HCT116 (cell line): ENCODE measurements at regions not wholly inside any gene's neighbourhood (a gene's known extent, or its start where the extent isn't known, plus 50 kb on each side); places are given as distances from the start of the nearest gene placed in this dataset.

Source experiments
- ATAC-seq: fragments of 200-7000 bp; cut with Tn5 transposase; 2 replicates; pipeline ENCODE4 v1.9.1; 2020; ENCODE audit warnings: mild to moderate bottlenecking, moderate library complexity
- BruUV-seq: library from RNA; stranded (reverse); fragments of 400-500 nt; replicated peaks from 2 replicates; lab custom pipeline; 2021; lab: Mats Ljungman, UMichigan
- CTCF ChIA-PET: fragments of 300-600 bp; sonication (Branson Sonifier 250); formaldehyde crosslinking; loops from one replicate; lab custom pipeline; 2021; ENCODE audit warnings: antibody characterized with exemption; lab: Charles Lee
- POLR2A ChIA-PET: fragments of 300-600, 350-600 bp; sonication (Branson Sonifier 250); formaldehyde crosslinking; loops from one replicate; lab custom pipeline; 2021; ENCODE audit warnings: antibody characterized with exemption; lab: Charles Lee
- RAD21 ChIA-PET, 2 experiments: fragments of 300-600 bp; sonication (Branson Sonifier 250); formaldehyde crosslinking; loops; one replicate each; lab custom pipeline; 2023; ENCODE audit warnings: low total read pairs in 2 of 2; ENCODE audit not compliant: uncharacterized antibody in 2 of 2, unreplicated experiment in 2 of 2, low non-redundant PET in 1 of 2; lab: Charles Lee
- DNase-seq: peaks from one replicate; pipeline ENCODE4 v3.0.0-alpha.2; 2010; ENCODE audit warnings: low read depth, low spot score
- H2AFZ ChIP-seq: fragments of 200-600 bp; shearing (Covaris generic), sonication (generic); 2 replicates; pipeline ENCODE4 v1.6.1; 2017; ENCODE audit warnings: low read depth, mixed run types, mixed read lengths, antibody characterized with exemption, low read length; ENCODE audit not compliant: poor library complexity, severe bottlenecking
- H3K27ac ChIP-seq: 2 replicates; pipeline ENCODE4 v1.5.1; 2012; ENCODE audit warnings: low read depth, low read length
- H3K27me3 ChIP-seq: fragments of 200-600 bp; sonication (generic); 2 replicates; pipeline ENCODE4 v1.6.1; 2016; ENCODE audit warnings: mixed run types, low read length, mixed read lengths; ENCODE audit not compliant: insufficient read depth
- H3K36me3 ChIP-seq, 2 experiments: fragments of 200-500 bp in 1 of 2; fragments of 200-600 bp in 1 of 2; sonication (Bioruptor generic) in 1 of 2; sonication (generic) in 1 of 2; 2 replicates each; pipeline versions ENCODE4 v1.5.1 to v1.6.1; 2014 to 2016; ENCODE audit warnings: low read length in 2 of 2, inconsistent platforms in 1 of 2, mixed read lengths in 1 of 2, mixed run types in 1 of 2; ENCODE audit not compliant: insufficient read depth in 2 of 2, control insufficient read depth in 1 of 2
- H3K4me1 ChIP-seq, 2 experiments: fragments of 200-600 bp in 1 of 2; sonication (generic) in 1 of 2; 2 replicates each; pipeline versions ENCODE4 v1.5.1 to v1.6.1; 2012 to 2017; ENCODE audit warnings: low read length in 2 of 2, inconsistent platforms in 1 of 2, mild to moderate bottlenecking in 1 of 2, mixed read lengths in 1 of 2, mixed run types in 1 of 2, moderate library complexity in 1 of 2; ENCODE audit not compliant: insufficient read depth in 2 of 2, control insufficient read depth in 1 of 2
- H3K4me2 ChIP-seq: fragments of 200-600 bp; sonication (generic); 2 replicates; pipeline ENCODE4 v1.6.1; 2017; ENCODE audit warnings: mixed run types, low read length, mixed read lengths
- H3K4me3 ChIP-seq, 2 experiments: fragments of 200-600 bp in 1 of 2; sonication (generic) in 1 of 2; replicated peaks in 1 of 2; 2 replicates each; pipeline ENCODE4 v1.5.1; 2011 to 2016; ENCODE audit warnings: low read length in 2 of 2, control low read depth in 1 of 2, low read depth in 1 of 2, mild to moderate bottlenecking in 1 of 2, mixed read lengths in 1 of 2, mixed run types in 1 of 2
- H3K79me2 ChIP-seq: fragments of 200-600 bp; sonication (generic); 2 replicates; pipeline ENCODE4 v1.6.1; 2017; ENCODE audit warnings: mild to moderate bottlenecking, mixed run types, low read length, moderate library complexity, mixed read lengths; ENCODE audit not compliant: insufficient read depth
- H3K9ac ChIP-seq: fragments of 200-600 bp; sonication (generic); 2 replicates; pipeline ENCODE4 v1.6.1; 2016; ENCODE audit warnings: low read length, mixed read lengths
- H3K9me2 ChIP-seq: fragments of 200-600 bp; sonication (generic), shearing (Covaris generic); 2 replicates; pipeline ENCODE4 v1.6.1; 2017; ENCODE audit warnings: mixed run types, mild to moderate bottlenecking, moderate library complexity; ENCODE audit not compliant: insufficient read depth
- H3K9me3 ChIP-seq, 2 experiments: fragments of 200-500 bp in 1 of 2; fragments of 200-600 bp in 1 of 2; sonication (Bioruptor generic) in 1 of 2; sonication (generic) in 1 of 2; 2 replicates each; pipeline ENCODE4 v1.6.1; 2014 to 2017; ENCODE audit warnings: low read length in 2 of 2, mixed read lengths in 2 of 2, inconsistent platforms in 1 of 2, low read depth in 1 of 2, mild to moderate bottlenecking in 1 of 2, mixed run types in 1 of 2, moderate library complexity in 1 of 2; ENCODE audit not compliant: control insufficient read depth in 1 of 2, insufficient read depth in 1 of 2
- H4K20me1 ChIP-seq: fragments of 200-600 bp; sonication (generic), shearing (Covaris generic); 2 replicates; pipeline ENCODE4 v1.6.1; 2017; ENCODE audit warnings: mixed run types, mild to moderate bottlenecking, moderate library complexity; ENCODE audit not compliant: insufficient read depth
- ATF3 ChIP-seq: IDR thresholded peaks from 2 replicates; pipeline ENCODE4 v1.6.1; 2012
- CBX3 ChIP-seq: IDR thresholded peaks from 2 replicates; pipeline ENCODE4 v1.6.1; 2012; ENCODE audit warnings: low read depth
- CEBPB ChIP-seq: IDR thresholded peaks from 2 replicates; pipeline ENCODE4 v1.6.1; 2012; ENCODE audit warnings: low read depth
- CTCF ChIP-seq, 3 experiments: fragments of 200-600 bp in 1 of 3; sonication (generic) in 1 of 3; IDR thresholded peaks in 2 of 3; conservative IDR thresholded peaks in 1 of 3; 2 replicates each; pipeline ENCODE4 v1.5.1; 2012 to 2017; ENCODE audit warnings: low read depth in 2 of 3, low read length in 2 of 3, antibody characterized with exemption in 1 of 3, borderline replicate concordance in 1 of 3, control low read depth in 1 of 3, mild to moderate bottlenecking in 1 of 3, mixed read lengths in 1 of 3, mixed run types in 1 of 3, moderate library complexity in 1 of 3; ENCODE audit not compliant: insufficient read depth in 1 of 3
- ELF1 ChIP-seq: IDR thresholded peaks from 2 replicates; pipeline ENCODE4 v1.6.1; 2012; ENCODE audit warnings: low read depth, borderline replicate concordance
- JUND ChIP-seq: IDR thresholded peaks from 2 replicates; pipeline ENCODE4 v1.6.1; 2012
- MAX ChIP-seq: IDR thresholded peaks from 2 replicates; pipeline ENCODE4 v1.6.1; 2012
- RAD21 ChIP-seq: IDR thresholded peaks from 2 replicates; pipeline ENCODE4 v1.6.1; 2012; ENCODE audit warnings: low read depth, mild to moderate bottlenecking
- REST ChIP-seq: IDR thresholded peaks from 2 replicates; pipeline ENCODE4 v1.6.1; 2012; ENCODE audit warnings: low read depth
- SIN3A ChIP-seq: IDR thresholded peaks from 2 replicates; pipeline ENCODE4 v1.6.1; 2012; ENCODE audit warnings: low read depth
- SP1 ChIP-seq: IDR thresholded peaks from 2 replicates; pipeline ENCODE4 v1.6.1; 2012; ENCODE audit warnings: low read depth
- TCF7L2 ChIP-seq: IDR thresholded peaks from 2 replicates; pipeline ENCODE4 v1.7.0; 2011; ENCODE audit warnings: borderline replicate concordance, inconsistent platforms; ENCODE audit not compliant: insufficient read depth, insufficient read length; ENCODE audit errors: extremely low read depth
- YY1 ChIP-seq: IDR thresholded peaks from 2 replicates; pipeline ENCODE4 v1.6.1; 2011; ENCODE audit warnings: low read length, low read depth, moderate library complexity, mild to moderate bottlenecking; ENCODE audit not compliant: insufficient replicate concordance; ENCODE audit errors: extremely low read depth
- intact Hi-C: fragments of 100-400 bp; cut with micrococcal nuclease; formaldehyde crosslinking; loops from 2 replicates; pipeline ENCODE4 v1.10.0; 2022

GRCh38 chr5:30099634-30100033 is 1093.9 kb upstream of the CDH6 start:
- CTCF ChIA-PET, result no interaction called here
- Histone ChIP-seq H3K27ac (no peak overlapping the region), H3K4me2 (no peak overlapping the region)

More at GRCh38 chr5:30099634-30100033, 1093.9 kb upstream of the CDH6 start:
- no peaks in the 10 kb centered on the region for H3K27me3 ChIP-seq
- no peak overlapping the region for H2AFZ ChIP-seq
- no peaks in the 10 kb centered on the region for H3K36me3 ChIP-seq
- intact Hi-C loops, result no loop called here
- no peaks in the 10 kb centered on the region for H3K4me1 ChIP-seq
- BruUV-seq, result no TSS peak
- no peaks in the 10 kb centered on the region for H3K79me2 ChIP-seq
- ATAC-seq (no peak), DNase-seq (no peak)
- H3K9me2 ChIP-seq, result no peaks in the 10 kb centered on the region
- ChIA-PET RAD21 (no interaction called here), POLR2A (no interaction called here)
- no peak for TF ChIP-seq SP1
- no peak for TF ChIP-seq JUND
- no peak for TF ChIP-seq REST
- no peak for TF ChIP-seq RAD21
- TF ChIP-seq CTCF (IDR thresholded peaks at IDR 0.05 in 2 of 3, conservative IDR thresholded peaks at IDR 0.05 in 1 of 3; ENCODE audit: borderline replicate concordance in 1 of 3, insufficient read depth in 1 of 3, low read depth in 2 of 3, low read length in 2 of 3), result no peak
- TF ChIP-seq ELF1, result no peak
- TF ChIP-seq TCF7L2, result no peak
- TF ChIP-seq YY1, result no peak
- no peak for TF ChIP-seq CBX3
- no peak for TF ChIP-seq CEBPB
- TF ChIP-seq SIN3A, result no peak
- TF ChIP-seq MAX, result no peak
- no peak for TF ChIP-seq ATF3
- no peak overlapping the region for H3K9ac ChIP-seq
- no peak overlapping the region for H3K4me3 ChIP-seq
- H4K20me1 ChIP-seq, result no peaks in the 10 kb centered on the region
- peaks cover 3 to 5% of the 10 kb centered on the region in 2 experiments; a peak in 2 of 4 replicates for H3K9me3 ChIP-seq
